HL-60 (cell line): ENCODE measurements at regions not wholly inside any gene's neighbourhood (a gene's known extent, or its start where the extent isn't known, plus 50 kb on each side); places are given as distances from the start of the nearest gene placed in this dataset.

Source experiments
- CTCF ChIP-seq: IDR thresholded peaks from one replicate; pipeline ENCODE4 v1.5.1; 2011; ENCODE audit warnings: low read length, control low read depth, inconsistent platforms; ENCODE audit not compliant: insufficient read depth
- GABPA ChIP-seq: IDR thresholded peaks from 2 replicates; pipeline ENCODE4 v1.6.1; 2012; ENCODE audit warnings: low read depth
- POLR2AphosphoS5 ChIP-seq: IDR thresholded peaks from 2 replicates; pipeline ENCODE4 v1.6.1; 2012; ENCODE audit warnings: low read depth
- REST ChIP-seq: IDR thresholded peaks from 2 replicates; pipeline ENCODE4 v1.6.1; 2012; ENCODE audit warnings: low read depth; ENCODE audit not compliant: insufficient replicate concordance
- SPI1 ChIP-seq: IDR thresholded peaks from 2 replicates; pipeline ENCODE4 v1.6.1; 2012; ENCODE audit warnings: low read depth, mild to moderate bottlenecking, borderline replicate concordance

- no peak for TF ChIP-seq CTCF
- no peak for TF ChIP-seq POLR2AphosphoS5
- TF ChIP-seq SPI1 = no peak
- TF ChIP-seq GABPA = no peak
- TF ChIP-seq REST = no peak
Observed at GRCh38 chr4:81546777-81547176, 75.1 kb upstream of the RASGEF1B start.
